Uterus (tissue), 2 donors: ENCODE measurements at regions not wholly inside any gene's neighbourhood (a gene's known extent, or its start where the extent isn't known, plus 50 kb on each side); places are given as distances from the start of the nearest gene placed in this dataset.

Source experiments
- CTCF ChIP-seq, 4 experiments: fragments of 200-600 bp in 2 of 4; fragments of 450-650 bp in 2 of 4; sonication (generic) in 2 of 4; IDR thresholded peaks; one replicate each; pipeline ENCODE4 v1.5.1; 2016 to 2019; ENCODE audit warnings: antibody characterized with exemption in 4 of 4, mild to moderate bottlenecking in 2 of 4, moderate library complexity in 1 of 4
- POLR2A ChIP-seq, 2 donors: fragments of 450-650 bp; IDR thresholded peaks; one replicate each; pipeline ENCODE4 v1.6.1; 2016; ENCODE audit warnings: antibody characterized with exemption in 2 of 2, mild to moderate bottlenecking in 1 of 2, moderate library complexity in 1 of 2

- TF ChIP-seq CTCF (IDR thresholded peaks at IDR 0.05) (no peak), POLR2A (IDR thresholded peaks at IDR 0.05) (no peak)
Measured at GRCh38 chr4:100016191-100016590, 66.1 kb upstream of the H2AZ1 start.
